NCI-H526 treated with DMSO at 0.1 percent for 48 hours (cell line): ENCODE measurements at regions not wholly inside any gene's neighbourhood (a gene's known extent, or its start where the extent isn't known, plus 50 kb on each side); places are given as distances from the start of the nearest gene placed in this dataset.

Source experiments
- DNase-seq: peaks from one replicate; lab custom pipeline; 2025; lab: John Stamatoyannopoulos, UW

- DNase-seq = peak; percentile 4
Observed at GRCh38 chr10:2173327-2173726, 436.0 kb upstream of the ADARB2 start.

GRCh38 chr10:2165771-2166460 lies 428.6 kb upstream of the ADARB2 start:
- DNase-seq = no peak

GRCh38 chr10:2150288-2150687 lies 413.0 kb upstream of the ADARB2 start:
- no peak for DNase-seq

GRCh38 chr10:2145926-2146478 lies 408.7 kb upstream of the ADARB2 start:
- DNase-seq = no peak

- no peak for DNase-seq
Observed at GRCh38 chr10:2145491-2145890, 408.2 kb upstream of the ADARB2 start.

DNA sequence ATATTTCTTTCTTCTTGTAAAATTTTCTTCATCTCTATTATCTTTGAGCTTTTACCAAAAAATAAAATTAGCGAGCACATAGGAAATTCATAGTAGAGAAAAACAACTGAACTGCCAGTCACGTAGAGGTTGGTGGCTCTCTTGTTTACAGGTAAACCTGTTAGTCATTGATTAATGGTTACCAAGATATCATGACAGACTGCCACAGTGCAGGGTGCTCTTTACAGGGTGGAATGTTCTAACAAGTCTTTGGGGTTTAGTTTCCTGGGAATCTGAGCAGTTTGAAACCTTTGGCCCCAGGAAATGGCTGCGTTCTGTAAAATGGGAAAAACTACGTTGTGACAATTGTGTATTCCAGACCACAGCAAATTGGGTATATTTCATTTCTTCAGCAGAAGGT lies 407.3 kb upstream of the ADARB2 start:
- no peak for DNase-seq

DNA sequence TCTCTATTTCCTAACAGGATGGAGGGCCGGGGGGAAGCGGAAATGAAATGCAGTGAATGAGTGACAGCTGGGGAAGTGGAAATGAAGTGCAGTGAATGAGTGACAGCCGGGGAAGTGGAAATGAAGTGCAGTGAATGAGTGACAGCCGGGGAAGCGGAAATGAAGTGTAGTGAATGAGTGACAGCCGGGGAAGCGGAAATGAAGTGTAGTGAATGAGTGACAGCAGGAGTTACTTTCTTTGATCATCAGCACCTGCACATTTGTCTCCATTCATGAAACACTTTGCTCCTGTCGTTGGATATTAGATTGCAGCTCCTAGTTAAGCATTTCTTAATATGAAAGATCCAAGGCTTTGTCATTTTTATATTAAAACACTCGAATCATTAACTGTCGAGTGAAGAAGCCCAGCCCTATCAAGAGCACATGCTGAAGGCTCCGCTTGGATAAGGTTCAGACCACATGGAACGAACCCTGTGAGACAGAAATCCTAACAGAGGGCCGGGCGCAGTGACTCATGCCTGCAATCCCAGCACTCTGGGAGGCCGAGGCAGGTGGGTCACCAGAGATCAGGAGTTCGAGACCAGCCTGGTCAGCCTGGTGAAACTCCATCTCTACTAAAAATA lies 406.0 kb upstream of the ADARB2 start:
- no peak for DNase-seq

DNA sequence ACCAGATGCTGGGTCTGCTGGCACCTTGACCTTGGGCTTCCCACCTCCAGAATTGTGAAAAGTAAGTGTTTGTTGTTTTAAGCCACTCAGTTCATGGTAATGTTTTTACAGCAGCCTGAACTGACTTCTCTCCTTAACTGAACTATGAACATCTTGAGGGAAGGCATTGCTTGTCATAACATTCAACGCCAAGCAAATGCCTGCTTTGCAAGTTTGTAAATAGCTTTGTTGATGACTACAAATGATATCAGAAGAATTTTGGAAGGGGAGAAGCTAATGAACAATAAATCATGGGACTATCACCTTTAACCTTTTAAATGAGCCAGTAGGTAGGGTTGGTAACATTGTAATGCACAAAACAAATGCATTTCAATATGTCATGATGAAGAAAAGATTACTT lies 402.4 kb upstream of the ADARB2 start:
- DNase-seq = no peak

DNA sequence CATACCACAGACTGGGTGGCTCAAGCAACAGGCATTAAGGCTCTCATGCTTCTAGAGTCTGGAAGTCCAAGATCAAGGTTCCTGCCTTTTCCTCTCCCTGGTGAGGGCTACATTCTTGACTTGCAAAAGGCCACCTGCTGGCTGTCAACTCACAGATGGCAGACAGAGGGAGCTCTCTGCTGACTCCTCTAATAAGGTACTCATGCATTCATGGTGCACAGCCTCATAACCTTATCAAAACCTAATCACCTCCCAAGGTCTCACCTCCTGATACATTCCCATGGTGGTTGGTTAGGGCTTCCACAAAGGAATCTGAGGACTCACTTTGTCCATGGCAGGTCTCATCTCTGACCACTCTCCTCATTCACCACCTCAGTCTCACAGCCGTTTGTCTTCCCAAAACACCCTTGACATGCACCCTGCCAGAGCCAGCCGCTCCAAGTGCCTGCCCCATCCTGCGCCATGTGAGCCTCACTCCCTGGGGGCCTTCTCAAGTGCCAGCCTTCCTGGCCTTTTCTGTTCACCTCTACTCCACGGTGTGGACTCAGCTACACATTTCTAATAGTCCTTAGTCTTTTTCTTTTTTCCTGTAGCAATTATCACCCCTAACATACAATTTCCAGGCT lies 400.3 kb upstream of the ADARB2 start:
- DNase-seq = no peak

DNA sequence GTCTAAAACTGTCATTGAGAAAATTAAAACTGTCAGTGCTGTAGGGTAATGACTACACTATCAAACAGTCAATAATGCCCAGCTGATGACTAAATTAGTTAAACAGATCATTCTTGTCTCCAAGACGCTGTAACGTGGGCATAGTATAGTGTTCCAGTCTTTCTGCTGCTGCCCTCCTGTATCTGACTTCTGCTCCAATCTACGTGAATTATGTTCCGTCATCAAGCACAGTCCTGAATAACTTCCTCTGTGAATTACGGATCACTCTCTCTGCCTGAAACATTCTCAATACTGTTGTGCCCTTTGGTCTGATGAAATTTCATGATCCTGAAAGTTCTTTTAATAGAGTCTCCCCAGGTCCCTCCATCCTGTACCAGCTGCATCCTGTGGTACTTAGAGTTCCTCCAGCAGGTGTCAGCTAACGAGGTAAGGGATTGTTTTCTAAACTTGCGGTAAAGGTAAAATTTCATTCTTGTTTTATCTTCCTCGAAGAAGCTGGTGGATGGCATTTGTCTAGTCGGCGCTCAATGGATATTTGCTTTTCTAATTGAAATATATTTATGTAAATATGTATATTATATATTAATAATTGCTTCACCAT lies 393.5 kb upstream of the ADARB2 start:
- no peak for DNase-seq

- no peak for DNase-seq
Observed at GRCh38 chr10:2128991-2129390, 391.7 kb upstream of the ADARB2 start.

GRCh38 chr10:2124135-2124534 lies 386.8 kb upstream of the ADARB2 start:
- no peak for DNase-seq

DNA sequence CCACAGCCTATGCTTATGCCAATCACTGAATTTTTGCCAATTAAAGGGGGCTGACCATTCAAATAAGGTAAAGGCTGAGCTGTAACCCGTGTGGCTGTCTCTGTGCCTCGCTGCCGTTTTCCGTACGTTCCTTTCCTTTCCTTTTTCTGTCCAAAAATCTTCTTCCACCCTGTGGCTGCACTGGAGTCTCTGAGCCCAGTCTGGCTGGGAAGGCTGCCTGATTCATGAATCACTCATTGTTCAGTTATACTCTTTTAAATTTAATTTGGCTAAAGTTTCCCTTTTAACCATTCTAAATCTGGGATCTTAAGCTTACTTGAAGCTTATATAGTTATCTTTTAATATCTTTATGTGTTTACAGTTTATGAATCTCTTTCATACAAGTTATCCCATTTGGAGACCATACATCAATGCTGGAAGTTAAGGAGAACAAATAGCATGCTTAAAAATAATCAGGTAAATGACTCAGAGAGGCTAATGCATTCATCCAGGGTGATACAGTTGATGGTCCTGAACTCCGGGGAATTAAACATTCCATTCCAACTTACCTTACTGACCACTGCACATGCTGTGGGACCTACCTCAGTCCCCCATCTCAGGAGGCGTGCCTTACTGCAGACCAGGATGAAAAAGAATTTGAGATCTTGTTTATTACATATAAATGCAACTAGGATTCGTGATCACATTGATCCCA lies 385.3 kb upstream of the ADARB2 start:
- no peak for DNase-seq

DNA sequence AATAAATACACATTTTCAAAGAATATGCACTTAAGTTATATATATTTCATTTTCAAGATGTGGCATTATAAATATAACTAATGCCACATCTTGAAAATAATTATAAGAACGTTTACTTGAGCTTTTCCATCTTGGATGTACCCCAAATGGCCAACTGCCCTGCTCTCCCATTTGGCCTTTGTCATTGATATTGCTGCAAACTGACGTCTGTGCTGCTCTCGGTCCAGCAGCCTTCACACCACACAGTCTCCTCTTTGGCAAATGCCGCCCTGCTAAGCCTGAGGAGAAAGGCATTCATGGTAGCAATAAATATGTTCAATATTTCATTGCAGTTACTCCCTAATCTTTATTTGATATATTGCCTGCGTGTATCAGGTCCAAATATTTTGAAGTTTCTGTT lies 384.6 kb upstream of the ADARB2 start:
- no peak for DNase-seq

DNA sequence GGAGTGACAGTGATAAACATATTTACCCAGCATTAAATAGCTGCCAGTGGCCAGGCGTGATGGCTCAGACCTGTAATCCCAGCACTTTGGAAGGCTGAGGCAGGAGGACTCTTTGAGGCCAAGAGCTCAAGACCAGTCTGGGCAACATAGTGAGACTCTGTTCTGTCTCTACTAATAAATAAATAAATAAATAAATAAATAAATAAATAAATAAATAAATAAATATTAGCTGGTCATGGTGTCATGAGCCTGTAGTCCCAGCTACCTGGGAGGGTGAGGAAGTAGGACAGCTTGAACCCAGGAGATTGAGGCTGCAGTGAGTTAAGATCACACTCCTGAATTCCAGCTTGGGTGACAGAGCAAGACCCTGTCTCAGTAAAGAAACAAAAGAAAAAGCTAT lies 384.0 kb upstream of the ADARB2 start:
- no peak for DNase-seq

DNA sequence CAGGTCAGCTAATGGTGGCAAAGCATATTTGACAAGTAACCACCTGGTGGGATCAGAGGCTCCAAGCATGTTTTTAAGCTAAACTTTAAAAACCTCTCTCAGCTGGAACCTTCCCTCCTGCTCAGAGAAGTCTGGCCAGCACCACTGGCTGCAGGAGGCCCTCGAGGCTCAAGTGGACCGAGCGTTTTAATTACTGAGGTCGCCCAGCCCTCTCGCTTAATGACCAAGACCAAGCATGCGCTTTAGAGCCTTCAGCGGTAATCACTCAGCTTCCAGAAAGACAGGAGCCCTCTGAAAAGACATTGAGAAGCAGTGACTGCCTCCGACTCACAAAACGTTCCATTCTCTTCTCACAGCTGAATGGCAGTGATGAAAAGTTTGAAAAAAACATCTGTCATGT lies 383.4 kb upstream of the ADARB2 start:
- no peak for DNase-seq

DNA sequence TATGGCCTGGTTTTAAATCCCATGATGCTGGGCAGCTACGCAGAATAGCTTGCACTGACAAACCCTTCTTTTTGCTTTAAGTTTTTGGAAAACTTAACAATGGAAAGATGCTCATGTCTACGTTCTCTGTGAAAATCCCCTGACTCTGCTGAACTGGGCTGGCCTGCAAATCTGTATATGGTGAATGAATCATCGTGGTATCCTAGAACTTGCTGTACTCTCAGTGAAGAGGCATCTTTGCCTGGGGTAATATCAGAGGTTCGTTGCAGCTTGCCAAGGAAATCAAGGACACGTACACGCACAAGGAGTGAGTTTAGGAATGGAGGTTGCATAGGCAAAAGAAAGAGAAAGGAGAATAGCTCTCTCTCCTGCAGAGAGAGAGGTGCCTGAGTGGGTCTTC lies 382.0 kb upstream of the ADARB2 start:
- DNase-seq = no peak

DNA sequence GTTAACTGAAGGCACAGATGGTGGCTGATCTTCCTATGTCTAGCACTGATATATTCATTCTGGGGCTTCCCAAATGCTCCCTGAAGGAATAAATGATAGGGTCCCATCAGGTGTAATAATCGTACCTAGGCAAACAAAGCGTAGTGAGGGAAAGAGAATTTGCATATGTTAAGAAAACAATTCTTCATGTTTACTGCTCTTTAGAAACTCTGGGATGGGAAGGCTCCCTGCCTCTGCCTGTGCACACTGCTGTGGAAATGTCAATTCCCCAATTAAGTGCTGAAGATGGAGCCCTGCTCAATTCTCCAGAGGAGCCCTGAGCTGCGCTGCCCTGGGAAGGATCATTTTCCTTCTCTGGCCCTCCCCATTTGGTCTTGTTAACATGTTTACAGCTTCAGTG lies 380.9 kb upstream of the ADARB2 start:
- no peak for DNase-seq

GRCh38 chr10:2117641-2118040 lies 380.3 kb upstream of the ADARB2 start:
- DNase-seq = no peak

GRCh38 chr10:2111965-2112364 lies 374.6 kb upstream of the ADARB2 start:
- no peak for DNase-seq

DNA sequence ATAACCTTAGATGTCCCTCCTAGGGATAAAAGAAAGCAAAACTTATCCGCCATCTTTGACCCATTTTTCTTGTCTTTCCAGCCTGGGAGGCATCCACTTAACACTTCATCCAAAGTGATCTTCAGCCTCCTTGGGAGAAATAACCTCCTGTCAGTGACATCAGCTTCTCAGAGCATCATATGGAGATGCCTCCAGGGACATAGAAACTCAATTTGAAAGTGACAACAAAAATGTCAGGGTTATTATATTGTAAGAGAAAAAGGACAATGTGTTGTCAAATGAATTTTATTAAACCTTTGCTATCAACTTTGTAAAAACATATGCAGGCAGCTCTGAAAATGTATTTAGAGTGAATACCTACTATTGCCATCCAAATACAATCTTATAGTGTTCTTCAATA lies 371.2 kb upstream of the ADARB2 start:
- DNase-seq = no peak

DNA sequence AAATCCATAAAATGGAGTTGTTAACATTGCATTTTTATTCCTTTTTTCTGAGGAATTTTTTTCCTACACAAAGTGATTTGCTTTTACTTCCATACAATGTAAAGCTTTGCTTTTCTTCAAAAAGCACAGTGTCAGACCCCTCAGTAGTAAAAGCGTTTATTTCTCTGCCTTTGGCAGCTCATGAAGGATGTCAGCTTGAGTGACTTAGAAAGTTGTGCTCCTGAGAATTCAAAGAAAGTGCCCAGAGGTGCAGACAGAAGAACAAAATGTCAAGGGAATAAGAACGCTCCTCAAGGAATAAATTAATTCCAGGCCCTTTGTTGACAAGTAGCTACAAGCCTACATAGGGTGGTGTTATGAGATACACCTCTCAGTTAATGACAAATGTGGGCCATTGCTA lies 369.3 kb upstream of the ADARB2 start:
- no peak for DNase-seq
